CD14-positive monocyte (primary cell): ENCODE measurements at regions not wholly inside any gene's neighbourhood (a gene's known extent, or its start where the extent isn't known, plus 50 kb on each side); places are given as distances from the start of the nearest gene placed in this dataset.

Experiments used
- DNase-seq, 3 donors: peaks; one replicate each; pipeline ENCODE4 v3.0.0-alpha.2; 2011 to 2022
- H2AFZ ChIP-seq: 2 replicates; pipeline ENCODE4 v1.6.0; 2012; ENCODE audit warnings: mild to moderate bottlenecking, low read depth, low read length, inconsistent platforms; ENCODE audit not compliant: insufficient read depth, poor library complexity, severe bottlenecking
- H3K27ac ChIP-seq, 2 donors: 1 replicate in 1 of 2; 2 replicates in 1 of 2; pipeline ENCODE4 v1.5.1; 2012 to 2013; ENCODE audit warnings: low read length in 2 of 2, control low read depth in 1 of 2, inconsistent platforms in 1 of 2, low read depth in 1 of 2, mild to moderate bottlenecking in 1 of 2
- H3K27me3 ChIP-seq, 2 donors: one replicate each; pipeline versions ENCODE4 v1.6.0 to v1.6.1; 2011 to 2013; ENCODE audit warnings: low read length in 2 of 2; ENCODE audit not compliant: control insufficient read depth in 2 of 2, insufficient read depth in 2 of 2
- H3K36me3 ChIP-seq, 2 donors: replicated peaks in 1 of 2; 1 replicate in 1 of 2; 2 replicates in 1 of 2; pipeline versions ENCODE4 v1.5.1 to v1.6.1; 2012 to 2013; ENCODE audit warnings: low read length in 2 of 2, control low read depth in 1 of 2, inconsistent platforms in 1 of 2, mild to moderate bottlenecking in 1 of 2; ENCODE audit not compliant: insufficient read depth in 2 of 2, control insufficient read depth in 1 of 2
- H3K4me1 ChIP-seq, 2 donors: 1 replicate in 1 of 2; 2 replicates in 1 of 2; pipeline versions ENCODE4 v1.5.1 to v1.6.1; 2012 to 2013; ENCODE audit warnings: low read length in 2 of 2, control low read depth in 1 of 2, inconsistent platforms in 1 of 2, mild to moderate bottlenecking in 1 of 2, moderate library complexity in 1 of 2; ENCODE audit not compliant: insufficient read depth in 2 of 2, control insufficient read depth in 1 of 2
- H3K4me2 ChIP-seq: replicated peaks from 2 replicates; pipeline ENCODE3; 2012; ENCODE audit warnings: low read length, moderate library complexity, mild to moderate bottlenecking; ENCODE audit not compliant: poor library complexity, severe bottlenecking; ENCODE audit errors: extremely low read depth
- H3K4me3 ChIP-seq, 3 experiments: fragments of 200-600 bp in 1 of 3; sonication (generic) in 1 of 3; replicated peaks in 1 of 3; 1 replicate in 2 of 3; 2 replicates in 1 of 3; pipeline ENCODE4 v1.5.1; 2011 to 2013; ENCODE audit warnings: low read length in 3 of 3, mild to moderate bottlenecking in 3 of 3, control low read depth in 2 of 3, low read depth in 2 of 3, inconsistent platforms in 1 of 3, moderate library complexity in 1 of 3
- H3K79me2 ChIP-seq: 2 replicates; pipeline ENCODE4 v1.6.0; 2012; ENCODE audit warnings: mild to moderate bottlenecking, control low read depth, inconsistent platforms, low read length, moderate library complexity; ENCODE audit not compliant: insufficient read depth
- H3K9ac ChIP-seq: 2 replicates; pipeline ENCODE4 v1.6.0; 2017; ENCODE audit warnings: low read length, mild to moderate bottlenecking; ENCODE audit not compliant: insufficient read depth, poor library complexity, severe bottlenecking
- H3K9me3 ChIP-seq, 2 donors: replicated peaks in 1 of 2; 1 replicate in 1 of 2; 2 replicates in 1 of 2; pipeline versions ENCODE4 v1.5.1 to v1.6.1; 2012 to 2013; ENCODE audit warnings: low read length in 2 of 2, control low read depth in 1 of 2; ENCODE audit not compliant: control insufficient read depth in 1 of 2, insufficient read depth in 1 of 2
- H4K20me1 ChIP-seq: 2 replicates; pipeline ENCODE4 v1.6.0; 2012; ENCODE audit warnings: mild to moderate bottlenecking, low read length, control low read depth, moderate library complexity; ENCODE audit not compliant: insufficient read depth
- H3K27ac Mint-ChIP-seq, 7 donors: one replicate each; pipeline ENCODE4 v1.8.0; 2020; ENCODE audit warnings: mild to moderate bottlenecking in 7 of 7, mixed read lengths in 7 of 7, moderate library complexity in 6 of 7, inconsistent platforms in 2 of 7
- H3K27me3 Mint-ChIP-seq, 3 donors: one replicate each; pipeline ENCODE4 v1.8.0; 2021 to 2022; ENCODE audit warnings: low read depth in 3 of 3, mild to moderate bottlenecking in 3 of 3, mixed read lengths in 3 of 3, moderate library complexity in 3 of 3, inconsistent platforms in 1 of 3
- H3K36me3 Mint-ChIP-seq, 2 donors: one replicate each; pipeline ENCODE4 v1.8.0; 2020; ENCODE audit warnings: mixed read lengths in 2 of 2, inconsistent platforms in 1 of 2, mild to moderate bottlenecking in 1 of 2
- H3K4me1 Mint-ChIP-seq: one replicate; pipeline ENCODE4 v1.8.0; 2020; ENCODE audit warnings: mild to moderate bottlenecking, mixed read lengths
- H3K4me3 Mint-ChIP-seq, 2 donors: one replicate each; pipeline ENCODE4 v1.8.0; 2020; ENCODE audit warnings: mild to moderate bottlenecking in 2 of 2, mixed read lengths in 2 of 2, moderate library complexity in 1 of 2
- H3K9me3 Mint-ChIP-seq, 7 donors: one replicate each; pipeline ENCODE4 v1.8.0; 2020 to 2022; ENCODE audit warnings: mixed read lengths in 7 of 7, mild to moderate bottlenecking in 6 of 7, moderate library complexity in 6 of 7, inconsistent platforms in 2 of 7
- WGBS: methylation state at CpG from one replicate; pipeline ENCODE4 v1.1.5; 2013; ENCODE audit warnings: missing lambda C conversion rate; ENCODE audit not compliant: insufficient coverage; 5-methylcytosine and 5-hydroxymethylcytosine counted together
- intact Hi-C, 2 donors: fragments of 100-400 bp; cut with micrococcal nuclease; formaldehyde crosslinking; loops; one replicate each; pipeline versions ENCODE4 v1.15.0 to v1.15.1; 2023
- TF ChIP-seq, protein P1 (sequence below): fragments of 200-600 bp; IDR thresholded peaks from one replicate; pipeline ENCODE4 v1.8.0; 2022; ENCODE audit warnings: antibody characterized with exemption, mild to moderate bottlenecking

DNA sequence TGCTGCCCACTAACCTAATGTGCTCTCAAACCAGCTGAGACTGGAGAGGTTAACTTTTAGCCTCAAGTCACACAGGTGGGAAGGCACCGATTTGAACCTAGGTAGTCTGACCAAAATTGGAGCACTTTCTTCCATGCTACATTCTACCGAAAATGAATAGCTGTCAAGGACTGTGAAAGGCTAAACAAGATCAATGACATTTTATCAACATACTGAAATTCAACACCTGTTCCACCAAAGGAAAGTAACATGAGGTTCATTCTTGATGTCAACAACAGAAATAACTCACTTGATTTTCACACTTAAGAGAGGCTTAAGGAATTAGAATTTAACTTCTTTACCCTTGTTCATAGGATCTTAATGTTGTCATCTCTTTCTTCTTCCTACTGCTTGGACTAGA, 284.4 kb upstream of the MON1B start:
- Histone ChIP-seq H3K36me3 (no peaks in the 10 kb centered on the region), H3K9ac (no peak overlapping the region), H3K9me3 (no peaks in the 10 kb centered on the region), H3K79me2 (no peaks in the 10 kb centered on the region), H4K20me1 (no peaks in the 10 kb centered on the region), H3K27me3 (no peaks in the 10 kb centered on the region), H3K4me1 (no peaks in the 10 kb centered on the region), H3K4me3 (no peak overlapping the region), H3K4me2 (no peak overlapping the region), H2AFZ (no peak overlapping the region), H3K27ac (no peak overlapping the region)
- Mint-ChIP-seq H3K9me3 (peaks cover 0 to 3% (median 0%) of the 10 kb centered on the region in 7 donors), H3K4me1 (no peaks in the 10 kb centered on the region), H3K27me3 (peaks cover 0 to 1% (median 0%) of the 10 kb centered on the region in 3 donors), H3K4me3 (no peak overlapping the region), H3K36me3 (no peaks in the 10 kb centered on the region), H3K27ac (no peak overlapping the region)
- 92% methylated on average over 2 of the region's 2 CpGs for WGBS
- no peak for DNase-seq
- intact Hi-C loops, result no loop called here
- TF ChIP-seq, protein P1, sequence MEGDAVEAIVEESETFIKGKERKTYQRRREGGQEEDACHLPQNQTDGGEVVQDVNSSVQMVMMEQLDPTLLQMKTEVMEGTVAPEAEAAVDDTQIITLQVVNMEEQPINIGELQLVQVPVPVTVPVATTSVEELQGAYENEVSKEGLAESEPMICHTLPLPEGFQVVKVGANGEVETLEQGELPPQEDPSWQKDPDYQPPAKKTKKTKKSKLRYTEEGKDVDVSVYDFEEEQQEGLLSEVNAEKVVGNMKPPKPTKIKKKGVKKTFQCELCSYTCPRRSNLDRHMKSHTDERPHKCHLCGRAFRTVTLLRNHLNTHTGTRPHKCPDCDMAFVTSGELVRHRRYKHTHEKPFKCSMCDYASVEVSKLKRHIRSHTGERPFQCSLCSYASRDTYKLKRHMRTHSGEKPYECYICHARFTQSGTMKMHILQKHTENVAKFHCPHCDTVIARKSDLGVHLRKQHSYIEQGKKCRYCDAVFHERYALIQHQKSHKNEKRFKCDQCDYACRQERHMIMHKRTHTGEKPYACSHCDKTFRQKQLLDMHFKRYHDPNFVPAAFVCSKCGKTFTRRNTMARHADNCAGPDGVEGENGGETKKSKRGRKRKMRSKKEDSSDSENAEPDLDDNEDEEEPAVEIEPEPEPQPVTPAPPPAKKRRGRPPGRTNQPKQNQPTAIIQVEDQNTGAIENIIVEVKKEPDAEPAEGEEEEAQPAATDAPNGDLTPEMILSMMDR, result no peak

DNA sequence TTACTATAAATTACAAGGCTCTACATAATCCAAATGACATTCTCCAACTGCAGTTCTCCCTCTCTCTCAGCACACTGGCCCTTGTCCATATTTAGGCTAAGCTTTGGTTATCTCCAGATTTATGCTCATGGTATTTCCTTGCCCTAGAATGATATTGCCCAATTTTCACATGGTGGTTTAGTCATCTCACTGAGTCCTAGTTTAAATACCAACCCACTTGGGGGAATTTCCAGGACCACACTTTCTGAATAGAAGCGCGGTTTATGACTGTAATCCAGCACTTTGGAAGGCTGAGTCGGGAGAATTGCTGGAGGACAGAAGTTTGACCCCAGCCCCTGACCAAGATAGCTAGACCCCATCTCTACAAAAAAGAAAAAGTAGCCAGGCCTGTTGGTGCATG, 280.1 kb upstream of the MON1B start:
- Histone ChIP-seq H3K9me3 (no peaks in the 10 kb centered on the region), H3K27me3 (no peaks in the 10 kb centered on the region), H3K4me1 (no peaks in the 10 kb centered on the region), H3K4me2 (no peak overlapping the region), H3K79me2 (no peaks in the 10 kb centered on the region), H3K4me3 (no peak overlapping the region), H2AFZ (no peak overlapping the region), H3K27ac (no peak overlapping the region), H3K9ac (no peak overlapping the region), H3K36me3 (no peaks in the 10 kb centered on the region), H4K20me1 (no peaks in the 10 kb centered on the region)
- H3K9me3 Mint-ChIP-seq, result peaks cover 0 to 3% (median 0%) of the 10 kb centered on the region in 7 donors
- no peak overlapping the region for H3K27ac Mint-ChIP-seq
- H3K4me3 Mint-ChIP-seq, result no peak overlapping the region
- H3K36me3 Mint-ChIP-seq, result no peaks in the 10 kb centered on the region
- TF ChIP-seq, protein P1, result no peak
- no peaks in the 10 kb centered on the region for H3K4me1 Mint-ChIP-seq
- intact Hi-C loops, result no loop called here
- H3K27me3 Mint-ChIP-seq, result peaks cover 0 to 1% (median 0%) of the 10 kb centered on the region in 3 donors
- 90% methylated on average over 2 of the region's 3 CpGs for WGBS
- DNase-seq, result no peak
